ENCODE measurements at regions not wholly inside any gene's neighbourhood (a gene's known extent, or its start where the extent isn't known, plus 50 kb on each side); places are given as distances from the start of the nearest gene placed in this dataset.
A peak's percentile ranks its signal among the peaks of the same experiment; 100 is the strongest.

DNA sequence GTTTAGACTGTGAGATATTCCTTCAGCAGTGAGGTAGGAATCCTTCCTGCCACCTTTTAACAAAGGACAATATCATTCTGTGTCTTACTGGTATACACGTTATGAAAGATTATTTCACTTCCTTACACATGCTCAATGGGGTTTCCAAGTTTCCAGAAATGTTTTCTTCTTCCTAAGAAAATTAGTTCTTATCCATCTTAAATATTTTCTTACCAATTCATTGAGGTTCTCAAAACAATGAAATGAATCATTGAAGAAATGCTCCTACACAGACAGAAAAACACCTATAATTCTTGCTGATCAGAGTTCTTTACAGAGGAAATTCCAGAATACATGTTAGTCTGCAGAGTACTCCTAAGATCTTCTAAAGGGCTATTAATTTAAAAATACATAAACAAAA lies 51.4 kb upstream of the SEC61G start:
- no peak for DNase-seq

DNA sequence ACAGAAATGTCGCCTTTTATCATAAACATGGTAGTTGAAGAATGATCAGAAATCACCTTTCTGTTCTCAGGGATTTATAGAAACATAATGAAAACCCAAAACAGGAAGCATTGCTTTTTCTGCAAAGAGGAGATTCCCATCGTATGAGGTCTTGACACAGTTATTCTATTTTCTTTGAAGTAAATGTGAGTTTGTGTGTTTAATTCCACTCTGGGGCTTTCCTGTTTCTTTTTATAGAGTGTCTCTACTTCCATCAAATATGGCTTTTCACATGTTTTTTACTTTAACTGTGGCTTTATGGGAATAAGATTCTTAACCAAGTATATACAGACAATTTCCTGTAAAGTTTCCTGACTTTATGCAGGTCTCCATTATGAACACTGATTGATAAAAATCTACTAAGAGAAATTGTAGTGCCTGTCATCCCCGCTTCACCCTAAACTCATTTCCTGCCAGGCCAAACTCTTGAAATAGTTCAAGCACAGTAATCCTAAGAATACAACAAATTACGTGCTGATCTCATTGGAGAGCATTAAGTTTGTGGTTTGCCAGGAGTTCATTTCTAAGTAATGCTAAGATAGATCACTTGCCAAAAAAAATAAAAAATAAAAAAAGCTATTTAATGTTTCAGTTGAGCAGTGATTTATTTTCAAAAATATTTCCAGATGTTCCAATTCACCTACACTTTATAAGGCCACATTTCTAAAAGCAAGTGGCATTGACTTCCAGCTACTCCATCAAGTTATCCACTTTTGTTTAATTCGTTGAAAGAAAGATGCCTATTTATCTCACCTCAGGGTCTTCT lies 52.2 kb upstream of the SEC61G start:
- no peak for DNase-seq

DNA sequence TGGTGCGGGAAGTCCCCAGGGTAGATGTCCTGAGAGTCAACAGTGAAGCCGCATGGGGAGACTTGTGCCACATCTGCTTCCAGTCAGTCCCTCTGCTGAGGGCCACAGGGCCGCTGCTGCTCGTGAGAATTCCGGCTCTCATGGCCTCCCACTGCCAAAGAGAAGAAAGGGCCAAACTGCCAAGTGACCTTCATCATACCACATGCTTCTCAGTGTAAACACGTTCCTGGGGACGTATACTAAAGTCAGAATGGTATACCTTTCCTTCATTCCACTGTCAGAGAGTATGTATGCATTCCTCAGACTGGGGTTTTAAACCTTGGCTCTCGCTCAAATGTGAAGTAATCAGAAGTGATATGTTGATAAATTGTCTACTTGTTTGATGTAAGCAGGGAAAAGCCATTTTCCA lies 52.8 kb upstream of the SEC61G start:
- no peak for DNase-seq

DNA sequence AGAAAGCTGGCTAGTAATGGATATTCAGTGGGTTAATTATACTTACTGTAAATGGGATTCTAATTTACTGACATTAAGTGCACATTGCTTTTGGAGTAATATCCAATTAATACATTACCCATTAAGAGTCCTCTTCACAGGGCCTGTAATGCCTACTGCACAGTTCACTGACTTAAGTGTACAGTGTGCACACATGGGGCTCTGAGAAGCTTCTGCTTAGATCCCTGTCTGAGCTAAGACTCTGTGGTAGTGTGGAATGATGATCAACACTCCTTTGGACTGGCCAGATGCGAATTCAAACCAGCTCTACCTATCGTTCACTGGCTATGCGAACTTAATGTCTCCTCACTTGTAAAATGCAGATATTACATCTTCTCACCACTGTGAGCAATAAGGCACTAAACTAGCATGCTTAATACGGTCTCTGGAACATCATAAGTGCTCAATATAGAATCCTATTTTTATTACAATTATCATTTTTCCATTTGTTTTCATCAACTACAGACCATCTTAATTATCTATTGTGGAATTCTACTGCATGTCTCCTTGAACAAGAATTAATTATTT lies 53.8 kb upstream of the SEC61G start:
- DNase-seq = no peak

GRCh38 chr7:54813398-54813797 lies 54.4 kb upstream of the SEC61G start:
- DNase-seq = peak; percentile 57

- DNase-seq = no peak
These were observed 55.4 kb upstream of the SEC61G start for GRCh38 chr7:54814401-54814800.

GRCh38 chr7:54817152-54817551 lies 58.1 kb upstream of the SEC61G start:
- DNase-seq = no peak

GRCh38 chr7:54823776-54824175 lies 64.8 kb upstream of the SEC61G start:
- DNase-seq = peak; percentile 94

GRCh38 chr7:54824655-54825054 lies 65.6 kb upstream of the SEC61G start:
- DNase-seq = no peak

GRCh38 chr7:54825368-54825767 lies 66.4 kb upstream of the SEC61G start:
- no peak for DNase-seq

- DNase-seq = peak; percentile 90
These were observed 68.7 kb upstream of the SEC61G start for GRCh38 chr7:54827734-54828133.

- DNase-seq = no peak
These were observed 72.1 kb upstream of the SEC61G start for GRCh38 chr7:54831046-54831643.

DNA sequence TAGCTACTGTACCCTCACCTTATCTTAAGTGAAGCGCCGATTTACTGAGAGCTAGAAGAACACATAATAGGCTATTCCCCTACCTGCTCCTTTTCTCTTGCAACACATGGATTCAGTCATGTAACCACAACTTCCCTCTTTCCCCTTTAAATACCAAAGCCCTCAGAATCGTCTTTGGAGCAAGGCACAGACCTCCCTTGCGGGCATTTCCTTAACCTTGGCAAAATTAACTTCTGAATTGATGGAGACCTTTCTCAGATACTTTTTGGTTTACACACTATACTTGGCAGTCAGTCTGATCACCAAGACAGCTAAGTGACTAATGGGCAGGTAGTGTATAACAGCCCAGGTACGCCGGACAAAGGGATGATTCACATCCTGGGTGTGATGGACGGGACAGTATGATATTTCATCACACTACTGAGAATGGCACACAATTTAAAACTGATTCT lies 72.7 kb upstream of the SEC61G start:
- peak; percentile 65 for DNase-seq

- DNase-seq = no peak
These were observed 74.0 kb upstream of the SEC61G start for GRCh38 chr7:54833001-54833467.

DNA sequence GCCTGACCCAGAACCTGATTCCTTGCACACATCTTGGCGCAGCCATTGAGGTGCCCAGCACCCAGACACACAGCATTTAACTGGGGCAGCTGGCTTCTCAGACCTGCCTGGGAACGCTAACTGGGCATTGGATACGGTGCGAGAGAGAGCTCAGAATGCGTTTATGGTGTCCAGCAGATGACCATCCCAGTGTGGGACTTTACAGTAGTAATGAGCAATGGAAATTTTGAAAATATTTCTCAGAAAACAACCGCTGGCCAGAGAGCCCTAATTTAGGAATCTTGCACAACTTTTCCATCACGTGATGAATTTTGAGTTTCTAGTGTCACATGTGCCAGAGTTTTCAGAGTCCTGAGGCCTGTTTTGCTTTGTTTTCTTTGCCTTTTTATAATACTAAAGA lies 78.2 kb upstream of the SEC61G start:
- peak; percentile 68 for DNase-seq

- DNase-seq = no peak
These were observed 78.8 kb upstream of the SEC61G start for GRCh38 chr7:54837761-54838160.

- no peak for DNase-seq
These were observed 79.3 kb upstream of the SEC61G start for GRCh38 chr7:54838175-54838910.

- peak; percentile 16 for DNase-seq
These were observed 80.7 kb upstream of the SEC61G start for GRCh38 chr7:54839575-54840213.

GRCh38 chr7:54841772-54842697 lies 83.0 kb upstream of the SEC61G start:
- DNase-seq = peak; percentile 38

GRCh38 chr7:54843841-54844355 lies 84.9 kb upstream of the SEC61G start:
- no peak for DNase-seq

DNA sequence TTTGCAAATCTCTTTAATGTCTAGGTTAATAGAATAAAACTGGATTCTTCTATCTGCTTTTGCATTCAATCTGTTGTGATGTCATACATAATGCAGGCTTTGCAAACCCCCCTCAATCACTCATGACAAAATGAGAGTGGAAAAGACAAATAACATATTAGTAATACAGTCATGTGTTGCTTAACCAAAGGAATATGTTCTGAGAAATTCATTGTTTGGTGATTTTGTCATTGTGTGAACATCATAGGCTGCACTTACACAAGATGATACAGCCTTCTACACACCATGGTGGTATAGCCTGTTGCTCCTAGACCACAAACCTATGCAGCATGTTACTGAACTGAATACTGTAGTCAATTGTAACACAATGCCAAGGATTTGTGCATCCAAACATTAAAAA lies 87.3 kb upstream of the SEC61G start:
- DNase-seq = no peak

DNA sequence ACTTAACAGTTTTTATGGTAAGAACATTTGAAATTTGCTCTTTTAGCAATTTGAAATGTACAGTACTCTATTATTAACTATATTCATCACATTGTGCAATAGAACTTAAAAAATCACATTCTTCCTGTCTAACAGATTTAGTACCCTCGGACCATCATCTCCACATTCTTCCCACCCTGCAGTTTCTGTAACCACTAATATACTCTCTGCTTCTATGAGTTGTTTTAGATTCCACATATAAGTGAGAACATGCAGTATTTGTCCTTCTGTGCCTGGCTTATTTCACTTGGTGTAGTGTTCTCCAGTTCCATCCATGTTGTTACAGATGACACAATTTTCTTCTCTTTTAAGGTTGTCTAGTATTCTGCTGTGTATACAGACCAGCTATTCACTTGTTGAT lies 88.9 kb upstream of the SEC61G start:
- no peak for DNase-seq
